HG03558 (cell line): ENCODE measurements at regions not wholly inside any gene's neighbourhood (a gene's known extent, or its start where the extent isn't known, plus 50 kb on each side); places are given as distances from the start of the nearest gene placed in this dataset.

Experiments
- ATAC-seq: cut with Tn5 transposase; IDR thresholded peaks from one replicate; pipeline ENCODE4 v1.9.1; 2021; ENCODE audit warnings: moderate number of reproducible peaks; ENCODE audit not compliant: unreplicated experiment; ENCODE audit errors: extremely low read depth

- ATAC-seq, result no peak
Measured at GRCh38 chr7:12970626-12971025, 283.2 kb downstream of the ARL4A start.

DNA sequence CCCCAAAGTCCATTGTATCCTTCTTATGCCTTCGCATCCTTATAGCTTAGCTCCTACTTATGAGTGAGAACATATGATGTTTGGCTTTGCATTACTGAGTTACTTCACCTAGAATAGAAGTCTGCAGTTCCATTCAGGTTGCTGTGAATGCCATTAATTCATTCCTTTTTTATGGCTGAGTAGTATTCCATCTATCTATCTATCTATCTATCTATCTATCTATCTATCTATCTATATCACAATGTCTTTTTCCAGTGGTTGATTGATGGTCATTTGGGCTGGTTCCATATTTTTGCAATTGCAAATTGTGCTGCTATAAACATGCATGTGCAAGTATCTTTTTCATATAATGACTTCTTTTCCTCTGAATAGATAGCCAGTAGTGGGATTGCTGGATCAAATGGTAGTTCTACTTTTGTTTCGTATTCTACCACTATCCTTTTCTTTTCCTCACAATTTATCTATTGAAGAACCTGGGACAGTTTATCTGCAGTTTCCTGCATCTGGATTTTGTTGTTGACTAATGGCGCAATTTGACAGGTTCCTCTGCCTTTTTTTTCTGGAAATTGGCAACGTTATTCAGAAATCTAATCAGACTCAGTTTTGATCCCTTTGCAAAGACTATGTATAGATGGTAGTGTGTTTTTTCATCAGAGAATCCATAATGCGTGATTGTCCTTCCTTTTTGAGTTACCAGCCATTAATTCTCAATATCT, 287.2 kb downstream of the ARL4A start:
- ATAC-seq, result no peak

DNA sequence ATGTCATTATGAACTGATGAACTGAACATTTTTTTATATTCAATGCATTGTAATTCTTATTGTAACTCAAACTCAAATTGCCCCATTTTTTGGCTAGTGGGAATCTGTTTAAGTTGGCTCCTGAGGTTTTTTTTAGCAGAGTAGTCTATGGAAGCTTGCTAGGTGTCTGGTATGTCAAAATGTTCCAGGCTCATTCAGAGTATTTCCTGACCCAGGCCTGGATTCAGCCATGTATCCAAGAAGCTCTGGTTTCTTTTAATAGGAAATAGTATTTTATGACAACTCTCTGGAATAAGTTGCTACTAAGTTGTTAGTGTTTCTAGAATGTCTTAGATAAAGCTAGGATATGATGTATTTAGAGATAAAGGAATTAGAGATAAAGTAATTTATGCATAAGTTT, 288.0 kb downstream of the ARL4A start:
- ATAC-seq, result no peak

- no peak for ATAC-seq
Measured at GRCh38 chr7:12979181-12979580, 291.7 kb downstream of the ARL4A start.

- ATAC-seq, result no peak
Measured at GRCh38 chr7:12982178-12982577, 294.7 kb downstream of the ARL4A start.

DNA sequence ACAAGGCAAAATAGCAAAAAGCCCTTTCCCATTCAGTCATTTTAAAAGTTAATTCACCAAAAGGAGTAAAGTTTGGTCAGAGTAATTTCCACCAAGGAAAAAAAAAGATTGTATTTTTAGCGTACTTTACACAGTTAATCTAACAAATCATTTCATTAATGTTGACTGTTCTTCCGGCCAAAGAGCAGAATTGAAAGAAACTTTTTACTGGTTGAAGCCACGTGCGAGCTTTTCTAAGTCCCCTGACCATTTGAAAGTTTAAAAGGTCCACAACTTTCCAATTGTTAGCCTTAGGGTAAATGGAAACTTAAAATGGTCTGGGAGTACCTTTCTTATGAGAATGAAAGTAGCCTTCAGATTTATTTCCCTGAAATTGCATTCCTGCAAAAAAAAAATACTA, 296.7 kb downstream of the ARL4A start:
- no peak for ATAC-seq

- ATAC-seq, result no peak
Measured at GRCh38 chr7:12985228-12985627, 297.8 kb downstream of the ARL4A start.

DNA sequence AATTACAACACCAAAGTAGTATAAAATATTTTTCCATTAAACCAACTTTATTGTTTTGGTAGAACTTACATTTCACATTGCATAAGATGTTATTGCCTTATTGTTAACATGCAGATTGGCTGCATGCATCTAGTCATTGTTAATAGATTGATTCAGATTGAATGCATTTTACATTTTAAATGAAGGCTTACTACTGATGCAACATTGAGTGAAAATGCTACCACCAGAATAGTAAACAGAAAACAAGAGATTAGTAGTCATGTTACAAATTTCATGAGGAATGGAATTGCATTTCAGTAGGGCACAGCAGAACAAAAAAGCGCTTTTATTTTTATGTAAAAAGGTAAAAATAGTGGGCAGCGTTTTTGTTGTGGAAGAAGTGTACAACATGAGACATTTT, 298.3 kb downstream of the ARL4A start:
- no peak for ATAC-seq

DNA sequence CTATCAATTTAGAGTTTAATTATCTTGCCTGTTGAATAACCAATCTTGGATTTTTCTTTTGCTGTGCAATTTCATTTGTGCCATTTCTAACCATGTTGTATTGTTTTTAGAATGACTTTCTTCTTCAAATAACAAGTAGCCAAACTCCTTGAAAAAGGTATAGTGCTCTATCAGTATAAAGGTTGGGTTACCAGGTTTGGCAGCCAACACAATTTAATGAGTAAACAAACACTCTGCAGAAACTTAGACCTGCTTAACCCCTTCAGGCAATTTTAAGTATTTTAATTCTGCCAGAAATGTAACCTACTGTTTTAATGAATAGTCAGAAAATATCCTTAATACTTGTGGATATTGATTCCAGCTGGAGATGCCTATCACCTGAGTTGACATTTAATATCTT, 299.8 kb downstream of the ARL4A start:
- ATAC-seq, result no peak

DNA sequence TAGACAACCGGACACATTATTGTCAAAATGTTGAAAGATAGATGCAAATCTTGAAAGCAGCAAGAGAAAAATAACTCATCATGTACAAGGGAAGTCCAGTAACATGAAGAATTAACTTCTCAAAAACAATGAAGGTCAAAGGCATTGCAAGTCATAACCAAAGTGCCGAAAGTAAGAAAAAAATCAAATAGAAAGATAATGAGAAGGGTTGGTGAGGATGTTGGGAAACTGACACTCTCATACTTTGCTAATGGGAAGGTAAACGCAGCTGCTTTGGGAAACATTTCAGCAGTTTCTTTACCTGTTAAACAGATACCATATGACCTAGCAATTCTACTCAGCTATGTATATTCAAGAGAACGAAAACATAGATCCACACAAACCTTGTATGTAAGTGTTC, 303.0 kb downstream of the ARL4A start:
- ATAC-seq, result no peak

DNA sequence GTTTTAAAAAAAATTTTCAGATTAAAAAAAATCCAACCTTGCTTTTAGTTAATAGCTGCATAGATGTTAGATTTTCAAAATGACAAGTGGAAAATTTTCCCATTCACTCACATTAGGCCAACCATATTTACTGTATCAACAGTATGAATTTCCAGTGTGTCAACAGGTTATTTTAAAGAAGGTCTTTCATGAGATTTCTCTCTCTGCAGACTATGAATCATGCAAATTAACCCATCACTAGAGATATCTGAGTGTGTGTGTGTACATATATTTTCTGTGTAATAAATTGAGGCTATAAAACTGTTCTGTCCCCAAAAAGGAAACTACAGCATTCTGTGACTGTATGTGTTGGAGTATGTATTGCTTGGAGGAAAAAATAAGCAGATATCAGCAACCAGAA, 305.6 kb downstream of the ARL4A start:
- ATAC-seq, result no peak

DNA sequence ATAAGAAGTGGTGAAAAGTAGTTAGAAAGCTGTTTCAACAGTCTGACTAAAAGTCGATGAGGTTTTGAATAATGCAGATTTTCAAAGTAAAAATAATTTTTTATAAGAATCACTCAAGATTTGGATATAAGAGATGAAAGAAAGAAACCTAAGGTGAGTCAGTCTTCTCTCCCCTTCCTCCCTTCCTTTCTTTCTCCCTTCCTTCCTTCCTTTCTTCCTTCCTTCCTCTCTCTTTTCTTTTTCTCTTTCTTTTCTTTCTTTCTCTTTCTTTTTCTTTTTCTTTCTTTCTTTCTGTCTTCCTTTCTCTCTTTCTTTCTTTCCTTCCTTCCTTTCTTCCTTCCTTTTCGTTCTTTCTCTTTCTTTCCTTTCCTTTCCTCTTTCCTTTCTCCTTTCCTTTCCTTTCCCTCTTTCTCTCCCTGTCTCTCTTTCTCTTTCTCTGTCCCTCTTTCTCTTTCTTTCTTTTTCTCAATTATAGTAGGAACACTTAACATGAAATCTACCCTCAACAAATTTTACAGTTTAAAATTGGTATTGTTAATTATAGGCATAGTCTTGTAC, 308.6 kb downstream of the ARL4A start:
- no peak for ATAC-seq

DNA sequence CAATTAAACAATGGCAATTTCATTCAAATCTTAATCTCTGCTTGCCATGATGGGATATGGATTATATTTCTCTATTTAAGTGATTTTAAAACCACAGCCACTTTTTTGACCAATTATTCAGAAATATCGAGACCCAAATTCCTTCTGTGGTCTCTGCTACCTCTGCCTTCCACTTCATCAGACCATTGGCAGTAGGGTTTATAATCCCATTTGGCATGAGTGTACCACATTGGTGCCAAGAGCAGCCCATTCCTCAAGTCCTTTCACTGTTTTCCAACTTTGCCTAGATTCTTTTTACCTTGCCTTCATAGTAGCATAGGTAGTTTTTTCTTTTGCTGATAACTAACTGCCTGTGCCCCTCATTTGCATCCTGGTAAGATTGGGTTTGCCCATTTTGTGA, 319.9 kb downstream of the ARL4A start:
- no peak for ATAC-seq

- no peak for ATAC-seq
Measured at GRCh38 chr7:13009517-13009916, 322.1 kb downstream of the ARL4A start.

- no peak for ATAC-seq
Measured at GRCh38 chr7:13014011-13014410, 326.6 kb downstream of the ARL4A start.

DNA sequence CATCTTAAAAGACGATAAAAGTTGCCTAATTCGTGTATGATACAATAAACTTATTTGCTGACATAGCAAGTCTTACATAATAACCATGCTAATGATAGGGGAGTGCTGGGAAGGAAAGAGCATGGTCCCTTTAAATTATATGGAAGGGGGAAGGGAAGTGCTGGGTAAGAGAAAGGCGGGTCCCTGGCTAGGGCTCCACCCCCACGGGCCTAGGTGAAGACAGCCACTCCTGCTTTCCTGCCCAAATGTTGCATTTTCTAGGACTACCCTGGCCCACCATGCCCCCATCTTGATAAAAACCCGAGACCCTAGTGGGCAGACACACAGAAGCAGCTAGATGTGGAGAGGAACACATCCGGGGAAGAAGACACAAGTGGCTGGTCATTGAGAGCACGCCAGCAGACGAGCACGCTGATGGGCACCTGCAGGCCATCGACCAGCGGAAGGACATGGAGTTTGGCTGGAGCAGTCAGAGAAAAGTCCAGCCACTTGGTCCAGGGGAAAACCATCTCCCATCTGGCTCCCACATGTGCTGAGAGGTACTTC, 328.7 kb downstream of the ARL4A start:
- no peak for ATAC-seq

DNA sequence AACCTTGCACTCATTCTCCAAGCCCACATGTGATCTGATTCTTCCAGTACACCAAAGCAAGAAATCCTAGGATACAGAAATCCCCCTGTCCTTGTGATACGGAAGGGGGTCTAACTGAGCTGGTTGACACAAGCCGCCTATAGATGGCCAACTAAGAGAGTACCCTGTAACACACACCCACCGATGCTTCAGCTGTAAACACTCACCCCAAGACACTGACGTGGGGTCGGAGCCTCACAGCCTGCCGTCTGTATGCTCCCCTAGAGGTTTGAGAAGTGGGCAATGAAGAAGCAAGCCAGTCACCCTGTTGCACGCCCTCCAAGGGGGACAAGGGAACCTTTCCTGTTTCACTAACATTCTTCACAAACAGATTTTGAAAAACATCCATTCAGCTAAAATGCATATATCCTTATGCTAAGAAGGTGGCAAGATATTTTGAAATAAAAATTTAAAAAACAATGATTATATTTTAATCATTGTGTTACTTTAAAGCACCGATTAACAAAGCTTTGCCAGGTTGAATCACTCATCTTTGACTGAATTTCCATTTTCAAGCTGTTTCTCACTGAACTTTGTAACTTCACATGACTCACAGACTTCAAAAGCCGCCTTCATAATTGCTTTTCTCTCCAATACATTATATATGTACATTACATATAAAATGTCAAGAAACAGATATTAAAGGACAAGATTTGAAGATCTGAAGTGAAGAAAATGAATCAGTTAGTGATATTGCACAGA, 329.3 kb downstream of the ARL4A start:
- no peak for ATAC-seq

GRCh38 chr7:13017333-13017857, 330.0 kb downstream of the ARL4A start:
- no peak for ATAC-seq

GRCh38 chr7:13017881-13018280, 330.4 kb downstream of the ARL4A start:
- ATAC-seq, result no peak

- no peak for ATAC-seq
Measured at GRCh38 chr7:13021566-13022300, 334.3 kb downstream of the ARL4A start.
